PFSK-1 (cell line): ENCODE measurements at regions not wholly inside any gene's neighbourhood (a gene's known extent, or its start where the extent isn't known, plus 50 kb on each side); places are given as distances from the start of the nearest gene placed in this dataset.

Source experiments
- FOXP2 ChIP-seq: optimal IDR thresholded peaks from 2 replicates; pipeline ENCODE3; 2011; ENCODE audit warnings: borderline replicate concordance, control low read depth, inconsistent platforms; ENCODE audit not compliant: insufficient read depth; ENCODE audit errors: extremely low read length, extremely low read depth
- POLR2AphosphoS5 ChIP-seq: IDR thresholded peaks from 2 replicates; pipeline ENCODE4 v1.6.1; 2012; ENCODE audit warnings: low read depth, mild to moderate bottlenecking, control low read depth, low read length, moderate library complexity
- SIN3A ChIP-seq: IDR thresholded peaks from 2 replicates; pipeline ENCODE4 v1.6.1; 2012; ENCODE audit warnings: mild to moderate bottlenecking, low read length, moderate library complexity, borderline replicate concordance; ENCODE audit not compliant: insufficient read depth
- TAF1 ChIP-seq: IDR thresholded peaks from 2 replicates; pipeline ENCODE4 v1.6.1; 2012; ENCODE audit warnings: low read length, control low read depth, borderline replicate concordance; ENCODE audit not compliant: insufficient read depth
- TF ChIP-seq, protein P1 (sequence below), 2 experiments: IDR thresholded peaks; 2 replicates each; pipeline versions ENCODE4 v1.6.1 to v1.8.0; 2011 to 2012; ENCODE audit warnings: low read depth in 2 of 2, low read length in 2 of 2, control low read depth in 1 of 2, inconsistent platforms in 1 of 2, mild to moderate bottlenecking in 1 of 2, moderate library complexity in 1 of 2; ENCODE audit not compliant: insufficient read depth in 1 of 2

DNA sequence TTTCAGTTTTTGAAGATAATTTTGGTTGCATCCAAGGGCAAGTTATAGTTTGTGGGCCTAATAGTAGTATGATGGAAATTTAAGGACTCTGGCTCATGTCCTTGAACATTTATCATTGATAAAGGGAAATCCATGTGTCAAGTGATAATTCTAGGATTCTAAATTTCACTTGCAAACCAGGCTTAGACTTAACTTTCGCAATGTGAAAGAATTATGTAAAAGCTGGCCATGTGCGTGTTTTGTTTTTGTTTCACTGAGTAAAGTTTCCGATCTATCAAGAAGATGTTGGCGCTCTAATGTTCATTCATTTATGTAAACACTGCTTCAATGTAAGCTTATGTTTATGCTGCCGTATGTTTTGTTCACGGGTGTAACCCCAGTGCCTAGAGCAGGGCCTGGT, 302.0 kb downstream of the SOX4 start:
- TF ChIP-seq POLR2AphosphoS5: no peak
- TF ChIP-seq TAF1: no peak
- no peak for TF ChIP-seq FOXP2
- TF ChIP-seq SIN3A: no peak
- TF ChIP-seq, protein P1, sequence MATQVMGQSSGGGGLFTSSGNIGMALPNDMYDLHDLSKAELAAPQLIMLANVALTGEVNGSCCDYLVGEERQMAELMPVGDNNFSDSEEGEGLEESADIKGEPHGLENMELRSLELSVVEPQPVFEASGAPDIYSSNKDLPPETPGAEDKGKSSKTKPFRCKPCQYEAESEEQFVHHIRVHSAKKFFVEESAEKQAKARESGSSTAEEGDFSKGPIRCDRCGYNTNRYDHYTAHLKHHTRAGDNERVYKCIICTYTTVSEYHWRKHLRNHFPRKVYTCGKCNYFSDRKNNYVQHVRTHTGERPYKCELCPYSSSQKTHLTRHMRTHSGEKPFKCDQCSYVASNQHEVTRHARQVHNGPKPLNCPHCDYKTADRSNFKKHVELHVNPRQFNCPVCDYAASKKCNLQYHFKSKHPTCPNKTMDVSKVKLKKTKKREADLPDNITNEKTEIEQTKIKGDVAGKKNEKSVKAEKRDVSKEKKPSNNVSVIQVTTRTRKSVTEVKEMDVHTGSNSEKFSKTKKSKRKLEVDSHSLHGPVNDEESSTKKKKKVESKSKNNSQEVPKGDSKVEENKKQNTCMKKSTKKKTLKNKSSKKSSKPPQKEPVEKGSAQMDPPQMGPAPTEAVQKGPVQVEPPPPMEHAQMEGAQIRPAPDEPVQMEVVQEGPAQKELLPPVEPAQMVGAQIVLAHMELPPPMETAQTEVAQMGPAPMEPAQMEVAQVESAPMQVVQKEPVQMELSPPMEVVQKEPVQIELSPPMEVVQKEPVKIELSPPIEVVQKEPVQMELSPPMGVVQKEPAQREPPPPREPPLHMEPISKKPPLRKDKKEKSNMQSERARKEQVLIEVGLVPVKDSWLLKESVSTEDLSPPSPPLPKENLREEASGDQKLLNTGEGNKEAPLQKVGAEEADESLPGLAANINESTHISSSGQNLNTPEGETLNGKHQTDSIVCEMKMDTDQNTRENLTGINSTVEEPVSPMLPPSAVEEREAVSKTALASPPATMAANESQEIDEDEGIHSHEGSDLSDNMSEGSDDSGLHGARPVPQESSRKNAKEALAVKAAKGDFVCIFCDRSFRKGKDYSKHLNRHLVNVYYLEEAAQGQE (IDR thresholded peaks at IDR 0.05; ENCODE audit: insufficient read depth in 1 of 2, low read depth in 2 of 2, low read length in 2 of 2): no peak

GRCh38 chr6:21898107-21898796, 304.7 kb downstream of the SOX4 start:
- no peak for TF ChIP-seq POLR2AphosphoS5
- TF ChIP-seq, protein P1 (IDR thresholded peaks at IDR 0.05; ENCODE audit: insufficient read depth in 1 of 2, low read depth in 2 of 2, low read length in 2 of 2): no peak
- no peak for TF ChIP-seq FOXP2
- no peak for TF ChIP-seq SIN3A
- no peak for TF ChIP-seq TAF1

- TF ChIP-seq FOXP2 (no peak), TAF1 (no peak), SIN3A (no peak), POLR2AphosphoS5 (no peak)
- TF ChIP-seq, protein P1 (IDR thresholded peaks at IDR 0.05; ENCODE audit: insufficient read depth in 1 of 2, low read depth in 2 of 2, low read length in 2 of 2): no peak
These were observed 306.2 kb downstream of the SOX4 start for GRCh38 chr6:21899708-21900107.

- TF ChIP-seq TAF1: no peak
- no peak for TF ChIP-seq FOXP2
- no peak for TF ChIP-seq POLR2AphosphoS5
- no peak for TF ChIP-seq SIN3A
- TF ChIP-seq, protein P1 (IDR thresholded peaks at IDR 0.05; ENCODE audit: insufficient read depth in 1 of 2, low read depth in 2 of 2, low read length in 2 of 2): no peak
These were observed 307.2 kb downstream of the SOX4 start for GRCh38 chr6:21900730-21901129.
